Body of pancreas (tissue), 4 donors: ENCODE measurements at regions not wholly inside any gene's neighbourhood (a gene's known extent, or its start where the extent isn't known, plus 50 kb on each side); places are given as distances from the start of the nearest gene placed in this dataset.

Source experiments
- POLR2A ChIP-seq, 3 donors: fragments of 450-650 bp; IDR thresholded peaks; one replicate each; pipeline ENCODE4 v1.6.1; 2016; ENCODE audit warnings: antibody characterized with exemption in 3 of 3, mild to moderate bottlenecking in 2 of 3
- TF ChIP-seq, protein P1 (sequence below), 7 experiments: fragments of 450-650 bp in 4 of 7; fragments of 200-600 bp in 3 of 7; sonication (generic) in 3 of 7; IDR thresholded peaks; one replicate each; pipeline ENCODE4 v1.5.1; 2016 to 2019; ENCODE audit warnings: antibody characterized with exemption in 7 of 7

DNA sequence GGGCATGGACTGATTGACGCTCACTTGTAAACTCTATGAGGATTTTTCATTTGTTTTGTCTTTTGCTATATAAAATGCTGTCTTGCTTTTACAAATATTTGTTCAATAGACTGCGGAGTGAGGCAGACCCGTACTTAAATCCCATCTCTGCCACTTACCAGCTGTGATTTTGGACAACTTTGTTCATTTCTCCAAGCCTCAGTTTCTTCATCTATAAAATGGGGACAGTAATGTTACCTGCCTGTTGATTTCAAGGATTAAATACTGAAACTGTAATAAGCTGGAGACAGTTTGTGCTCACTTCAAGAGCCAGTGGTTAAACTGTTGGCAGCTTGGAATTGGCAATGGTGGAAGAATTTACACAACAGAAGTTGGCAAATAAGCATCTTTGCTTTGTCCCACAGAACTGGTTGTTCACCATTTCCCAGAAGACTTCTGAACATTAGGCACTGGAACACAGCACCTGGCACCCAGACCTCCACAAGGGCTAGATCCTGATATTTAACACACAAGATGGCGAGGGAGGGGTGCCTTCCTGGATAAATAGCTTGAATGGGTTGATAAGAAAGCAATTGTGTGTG is 479.2 kb downstream of the QKI start:
- TF ChIP-seq, protein P1, sequence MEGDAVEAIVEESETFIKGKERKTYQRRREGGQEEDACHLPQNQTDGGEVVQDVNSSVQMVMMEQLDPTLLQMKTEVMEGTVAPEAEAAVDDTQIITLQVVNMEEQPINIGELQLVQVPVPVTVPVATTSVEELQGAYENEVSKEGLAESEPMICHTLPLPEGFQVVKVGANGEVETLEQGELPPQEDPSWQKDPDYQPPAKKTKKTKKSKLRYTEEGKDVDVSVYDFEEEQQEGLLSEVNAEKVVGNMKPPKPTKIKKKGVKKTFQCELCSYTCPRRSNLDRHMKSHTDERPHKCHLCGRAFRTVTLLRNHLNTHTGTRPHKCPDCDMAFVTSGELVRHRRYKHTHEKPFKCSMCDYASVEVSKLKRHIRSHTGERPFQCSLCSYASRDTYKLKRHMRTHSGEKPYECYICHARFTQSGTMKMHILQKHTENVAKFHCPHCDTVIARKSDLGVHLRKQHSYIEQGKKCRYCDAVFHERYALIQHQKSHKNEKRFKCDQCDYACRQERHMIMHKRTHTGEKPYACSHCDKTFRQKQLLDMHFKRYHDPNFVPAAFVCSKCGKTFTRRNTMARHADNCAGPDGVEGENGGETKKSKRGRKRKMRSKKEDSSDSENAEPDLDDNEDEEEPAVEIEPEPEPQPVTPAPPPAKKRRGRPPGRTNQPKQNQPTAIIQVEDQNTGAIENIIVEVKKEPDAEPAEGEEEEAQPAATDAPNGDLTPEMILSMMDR (IDR thresholded peaks at IDR 0.05): no peak
- no peak for TF ChIP-seq POLR2A (IDR thresholded peaks at IDR 0.05)
